ENCODE measurements at regions not wholly inside any gene's neighbourhood (a gene's known extent, or its start where the extent isn't known, plus 50 kb on each side); places are given as distances from the start of the nearest gene placed in this dataset.

DNA sequence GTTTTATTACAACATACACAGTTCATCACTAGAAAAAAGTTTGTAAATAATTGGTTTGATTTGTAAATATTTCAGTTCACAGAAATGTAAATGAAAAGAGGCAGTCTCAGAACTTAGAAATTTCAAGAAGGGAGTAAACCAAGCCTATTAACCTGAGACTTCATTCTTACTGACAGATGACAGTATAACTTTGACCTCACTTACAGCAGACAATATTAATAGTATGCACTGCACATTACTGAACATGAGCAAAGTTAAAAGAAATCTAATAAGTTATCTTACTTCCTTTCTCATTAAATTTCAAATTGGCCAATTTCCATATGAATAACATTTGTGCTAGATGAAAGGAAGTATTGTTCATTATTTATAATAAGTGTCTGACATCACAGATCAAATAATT lies 235.8 kb downstream of the SLC6A15 start:
- DNase-seq = no peak

DNA sequence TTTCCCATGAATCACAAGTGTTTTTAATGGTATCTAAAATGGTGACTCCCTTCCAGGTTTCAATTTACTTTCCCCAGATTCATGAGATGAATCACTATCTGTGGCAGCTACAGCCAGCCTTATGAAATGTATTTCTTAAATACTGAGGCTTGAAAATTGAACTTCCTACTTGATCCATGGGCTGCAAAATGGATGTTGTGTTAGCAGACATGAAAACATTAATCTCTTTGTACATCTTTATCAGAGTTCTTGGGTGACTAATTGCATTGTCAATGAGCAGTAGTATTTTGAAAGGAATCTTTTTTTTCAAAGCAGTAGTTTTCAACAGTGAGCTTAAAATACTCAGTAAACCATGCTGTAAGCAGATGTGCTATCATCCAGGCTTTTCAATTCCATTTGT lies 250.8 kb downstream of the SLC6A15 start:
- DNase-seq = no peak

DNA sequence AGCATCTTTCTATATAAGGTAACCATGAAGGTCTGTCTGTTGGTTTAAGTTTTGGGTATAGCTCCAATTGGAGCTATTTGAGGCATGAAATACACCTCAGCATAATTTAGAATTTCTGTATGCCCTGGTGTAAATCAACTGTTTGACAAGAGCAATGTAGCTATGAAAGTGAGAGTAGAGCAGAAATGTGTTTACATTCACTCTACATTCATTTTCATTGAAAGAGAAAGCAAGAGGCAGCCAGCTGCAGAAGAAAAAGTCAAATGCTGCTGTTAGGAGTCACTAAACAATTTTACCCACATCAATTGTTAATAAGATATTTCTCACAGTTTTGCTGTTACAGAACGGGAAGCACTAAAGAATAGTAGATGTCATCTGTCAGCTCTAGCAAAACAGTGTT lies 252.5 kb downstream of the SLC6A15 start:
- no peak for DNase-seq

- no peak for DNase-seq
Observed at GRCh38 chr12:84658877-84659276, 253.7 kb downstream of the SLC6A15 start.

DNA sequence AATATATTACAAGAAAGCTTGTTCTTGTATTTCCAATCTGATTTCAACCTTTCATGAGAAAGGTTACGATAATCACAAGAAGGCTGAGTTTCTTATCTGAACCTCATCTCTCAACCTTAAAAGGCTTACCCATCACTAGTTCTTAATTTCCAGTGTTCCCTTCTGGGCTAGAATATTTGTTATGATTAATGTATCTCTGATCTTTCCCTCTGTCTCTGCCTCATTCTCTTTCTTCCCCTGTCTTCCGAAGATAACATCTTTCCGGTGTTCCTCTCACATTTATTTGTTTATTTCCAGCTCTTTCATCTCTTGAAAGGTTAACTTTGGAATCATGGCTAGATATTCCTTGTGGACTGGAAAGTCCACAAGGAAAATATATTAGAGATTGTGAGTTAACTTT lies 255.9 kb downstream of the SLC6A15 start:
- no peak for DNase-seq

GRCh38 chr12:84653482-84653881 lies 259.1 kb downstream of the SLC6A15 start:
- DNase-seq = no peak

DNA sequence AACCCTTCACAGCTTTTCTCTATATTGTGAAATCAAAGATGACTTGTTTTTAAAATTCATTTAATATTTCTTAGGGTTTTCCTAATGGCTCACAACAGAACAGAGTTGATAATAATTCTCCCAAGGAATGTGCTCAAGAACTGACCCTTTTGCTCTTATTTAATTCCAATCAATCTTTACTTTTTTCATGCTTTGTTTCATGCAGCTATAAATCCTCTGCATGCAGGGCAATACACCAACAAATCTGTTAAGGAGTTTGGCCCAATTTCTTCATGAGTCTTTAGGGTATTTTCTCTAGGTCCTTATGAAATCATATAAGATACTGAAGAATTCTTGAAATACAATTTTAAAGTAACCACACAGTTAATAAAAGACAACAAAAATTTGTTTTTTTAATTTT lies 264.2 kb downstream of the SLC6A15 start:
- DNase-seq = no peak

DNA sequence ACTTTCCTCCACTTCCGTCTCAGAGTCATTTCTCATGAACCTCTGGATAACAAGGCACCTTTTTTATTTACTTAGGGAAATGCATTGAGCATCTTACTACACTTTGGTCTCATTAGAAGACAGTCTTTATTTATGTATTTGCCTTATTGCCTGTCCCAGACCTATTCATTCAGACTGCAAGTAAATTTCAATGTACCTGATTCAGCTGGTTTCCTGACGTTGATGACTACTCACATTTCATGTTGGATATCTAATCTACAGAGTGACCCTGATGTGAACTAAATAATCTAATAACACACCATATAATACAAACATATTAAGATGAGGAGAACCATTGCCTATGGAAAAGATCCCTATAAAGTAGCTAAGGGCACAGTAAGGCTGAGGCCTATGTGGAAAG lies 267.7 kb downstream of the SLC6A15 start:
- no peak for DNase-seq

- DNase-seq = no peak
Observed at GRCh38 chr12:84643993-84644392, 268.6 kb downstream of the SLC6A15 start.

DNA sequence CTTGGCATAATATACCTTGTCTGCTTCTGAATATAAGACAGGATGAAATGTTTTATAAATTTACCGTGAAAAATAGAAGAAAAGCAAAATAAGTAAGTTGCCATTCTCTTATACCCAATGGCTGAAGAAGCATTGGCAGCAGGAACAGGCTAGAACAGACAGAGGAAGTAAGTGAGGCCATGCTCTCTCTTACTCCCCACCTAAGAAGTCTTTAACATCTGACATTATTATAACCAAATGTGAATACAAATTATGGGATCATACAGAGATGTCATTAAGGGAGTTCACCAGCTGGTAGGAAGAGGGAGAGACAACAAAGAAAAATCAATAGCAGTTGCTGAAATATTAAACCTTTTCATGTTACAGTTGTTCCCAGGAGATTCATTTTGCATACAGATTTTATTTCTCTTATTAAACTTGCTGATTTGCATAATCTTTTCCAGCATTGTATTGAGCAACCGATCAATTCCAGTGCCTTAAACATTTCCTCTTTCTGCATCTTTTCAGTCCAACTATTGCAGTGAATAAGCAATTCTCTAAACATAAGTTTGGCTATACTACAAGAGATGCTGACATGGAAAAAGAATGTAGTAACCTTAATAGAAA lies 270.6 kb downstream of the SLC6A15 start:
- DNase-seq = no peak

DNA sequence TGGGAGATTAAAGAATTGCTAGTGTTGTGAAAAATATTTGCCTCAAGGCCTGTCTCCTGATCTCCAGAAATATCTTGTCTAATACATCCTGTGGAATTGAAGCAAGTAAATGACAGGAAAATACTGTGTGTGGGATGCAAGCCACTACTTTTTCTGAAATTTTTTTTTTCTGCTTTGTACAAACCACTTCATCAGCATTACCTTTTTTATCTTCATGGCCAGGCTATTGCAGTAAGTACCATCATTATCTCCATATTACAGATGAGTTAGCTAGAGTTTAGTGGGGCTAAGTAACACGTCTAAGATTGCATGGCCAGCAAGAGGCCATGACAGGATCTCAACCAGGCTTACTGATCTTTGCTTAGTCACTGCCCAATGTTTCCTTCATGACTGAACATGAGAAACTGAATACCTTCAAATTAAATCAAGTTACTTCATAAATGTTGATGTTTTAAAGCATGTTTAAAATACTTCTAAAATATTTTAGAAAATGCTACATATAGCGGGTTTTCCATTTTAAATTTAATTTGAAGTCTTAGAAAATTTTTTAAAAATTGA lies 273.7 kb downstream of the SLC6A15 start:
- DNase-seq = no peak

GRCh38 chr12:84637926-84638325 lies 274.7 kb downstream of the SLC6A15 start:
- DNase-seq = no peak

- no peak for DNase-seq
Observed at GRCh38 chr12:84636801-84637290, 275.8 kb downstream of the SLC6A15 start.

- no peak for DNase-seq
Observed at GRCh38 chr12:84634526-84634925, 278.1 kb downstream of the SLC6A15 start.

- DNase-seq = no peak
Observed at GRCh38 chr12:84632556-84632955, 280.0 kb downstream of the SLC6A15 start.

DNA sequence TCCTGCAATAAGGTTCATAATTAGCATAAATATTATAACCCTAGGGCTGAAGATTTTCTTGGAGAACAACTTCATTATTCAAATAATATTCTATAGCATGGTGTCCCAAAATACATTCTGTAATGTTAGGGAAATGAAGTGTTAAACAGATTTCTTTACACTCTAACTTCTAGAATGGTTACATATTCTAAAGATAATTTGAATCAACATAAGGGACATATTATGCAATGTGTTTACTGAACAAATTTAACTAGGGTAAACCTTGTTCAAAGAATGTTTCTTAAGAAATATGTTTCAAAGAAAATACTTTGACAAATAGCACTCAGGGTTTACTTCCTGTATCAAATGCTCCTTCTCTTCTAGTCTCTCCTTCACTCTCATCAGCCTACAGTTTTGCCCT lies 281.6 kb downstream of the SLC6A15 start:
- DNase-seq = no peak

- no peak for DNase-seq
Observed at GRCh38 chr12:84627593-84627992, 285.0 kb downstream of the SLC6A15 start.

DNA sequence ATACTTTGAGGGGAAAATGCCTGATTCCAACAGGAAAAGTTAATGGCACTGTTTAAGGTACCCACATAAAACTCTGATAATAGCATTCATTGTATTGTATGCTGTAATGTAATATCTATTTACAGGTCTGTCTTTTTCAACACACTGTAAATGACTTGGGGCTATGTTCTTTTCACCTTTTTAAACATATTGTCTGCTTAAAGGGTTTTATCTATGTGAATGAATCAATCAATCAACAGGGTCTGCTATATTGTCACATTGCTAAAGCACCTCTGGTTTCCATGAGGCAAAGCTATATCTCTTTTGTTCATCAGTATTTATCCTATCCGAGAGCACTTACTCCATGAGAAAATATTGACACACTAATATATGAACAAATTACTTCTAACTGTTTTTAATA lies 288.0 kb downstream of the SLC6A15 start:
- DNase-seq = no peak

- no peak for DNase-seq
Observed at GRCh38 chr12:84619053-84619571, 293.5 kb downstream of the SLC6A15 start.

- no peak for DNase-seq
Observed at GRCh38 chr12:84607170-84607819, 305.3 kb downstream of the SLC6A15 start.

GRCh38 chr12:84605983-84606382 lies 306.6 kb downstream of the SLC6A15 start:
- no peak for DNase-seq

DNA sequence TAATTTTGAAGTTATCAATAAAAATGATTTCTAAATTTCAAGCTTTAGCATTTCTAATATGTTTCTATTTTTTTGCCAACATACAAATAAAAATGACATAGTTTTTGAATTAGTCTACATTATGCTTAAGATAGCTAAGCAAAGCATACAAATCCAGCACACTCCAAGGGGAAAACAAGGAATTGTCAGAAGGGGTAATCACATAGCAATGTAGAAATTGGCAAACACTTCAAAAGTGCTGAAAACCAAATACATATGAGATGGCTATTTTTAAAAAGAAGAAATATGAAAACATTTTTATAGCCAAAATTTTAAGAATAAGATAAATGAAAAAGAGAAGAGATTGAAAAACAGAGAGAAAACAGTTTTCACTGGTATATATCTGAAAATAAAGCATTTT lies 308.0 kb downstream of the SLC6A15 start:
- no peak for DNase-seq

GRCh38 chr12:84603484-84604248 lies 308.9 kb downstream of the SLC6A15 start:
- DNase-seq = no peak
